ENCODE measurements at regions not wholly inside any gene's neighbourhood (a gene's known extent, or its start where the extent isn't known, plus 50 kb on each side); places are given as distances from the start of the nearest gene placed in this dataset.

- DNase-seq (ENCODE audit: low read depth): no peak
- TF ChIP-seq CTCF (IDR thresholded peaks at IDR 0.05; ENCODE audit: control insufficient read depth, extremely low read depth, insufficient read depth): peak; percentile 59
- H3K4me3 ChIP-seq (ENCODE audit: low read depth, low read length): no peak overlapping the region
Observed at GRCh38 chr16:73713778-73714495, 582.7 kb upstream of the PSMD7 start.

- H3K4me3 ChIP-seq (ENCODE audit: low read depth, low read length): no peak overlapping the region
- DNase-seq (ENCODE audit: low read depth): no peak
- TF ChIP-seq CTCF (IDR thresholded peaks at IDR 0.05; ENCODE audit: control insufficient read depth, extremely low read depth, insufficient read depth): no peak
Observed at GRCh38 chr16:73713251-73713650, 583.4 kb upstream of the PSMD7 start.

GRCh38 chr16:73711406-73712080 lies 585.1 kb upstream of the PSMD7 start:
- no peak for DNase-seq (ENCODE audit: low read depth)
- no peak for TF ChIP-seq CTCF (IDR thresholded peaks at IDR 0.05; ENCODE audit: control insufficient read depth, extremely low read depth, insufficient read depth)

GRCh38 chr16:73710526-73710925 lies 586.1 kb upstream of the PSMD7 start:
- no peak for DNase-seq (ENCODE audit: low read depth)
- TF ChIP-seq CTCF (IDR thresholded peaks at IDR 0.05; ENCODE audit: control insufficient read depth, extremely low read depth, insufficient read depth): no peak
- no peak overlapping the region for H3K4me3 ChIP-seq (ENCODE audit: low read depth, low read length)

More at GRCh38 chr16:73711406-73712080, 585.1 kb upstream of the PSMD7 start:
- no peak overlapping the region for H3K4me3 ChIP-seq (ENCODE audit: low read depth, low read length)

GRCh38 chr16:73707863-73708262 lies 588.8 kb upstream of the PSMD7 start:
- H3K4me3 ChIP-seq (ENCODE audit: low read depth, low read length): no peak overlapping the region
- DNase-seq (ENCODE audit: low read depth): no peak
- TF ChIP-seq CTCF (IDR thresholded peaks at IDR 0.05; ENCODE audit: control insufficient read depth, extremely low read depth, insufficient read depth): no peak

GRCh38 chr16:73703891-73704290 lies 592.7 kb upstream of the PSMD7 start:
- no peak overlapping the region for H3K4me3 ChIP-seq (ENCODE audit: low read depth, low read length)
- TF ChIP-seq CTCF (IDR thresholded peaks at IDR 0.05; ENCODE audit: control insufficient read depth, extremely low read depth, insufficient read depth): no peak
- no peak for DNase-seq (ENCODE audit: low read depth)
